H1 (cell line): ENCODE measurements at regions not wholly inside any gene's neighbourhood (a gene's known extent, or its start where the extent isn't known, plus 50 kb on each side); places are given as distances from the start of the nearest gene placed in this dataset.

Source experiments
- RNF2 ChIP-seq: fragments of 200-900, 300-1000 bp; sonication (generic); IDR thresholded peaks from 2 replicates; pipeline ENCODE4 v1.7.1; 2016; ENCODE audit warnings: borderline replicate concordance, low read depth, mild to moderate bottlenecking, antibody characterized with exemption, low read length; ENCODE audit not compliant: poor library complexity, severe bottlenecking; ENCODE audit errors: missing control alignments

GRCh38 chr7:25361863-25362262 lies 133.6 kb upstream of the NPVF start (continued):
- no peak for TF ChIP-seq RNF2
- TF ChIP-seq, all 59 proteins: peak for 0
